WI38 (cell line): ENCODE measurements at regions not wholly inside any gene's neighbourhood (a gene's known extent, or its start where the extent isn't known, plus 50 kb on each side); places are given as distances from the start of the nearest gene placed in this dataset.
"Not testable (repeated sequence)": the region's sequence is repeated elsewhere in the genome, so short reads cannot be mapped to it uniquely, and the experiment has no call there.

ENCODE experiments used
- H3K4me3 ChIP-seq: 2 replicates; pipeline ENCODE4 v1.5.1; 2011; ENCODE audit warnings: low read depth, mild to moderate bottlenecking, control low read depth, low read length
- TF ChIP-seq, protein P1 (sequence below): IDR thresholded peaks from 2 replicates; pipeline ENCODE4 v1.5.1; 2012; ENCODE audit warnings: low read depth, mild to moderate bottlenecking, control low read depth, low read length

DNA sequence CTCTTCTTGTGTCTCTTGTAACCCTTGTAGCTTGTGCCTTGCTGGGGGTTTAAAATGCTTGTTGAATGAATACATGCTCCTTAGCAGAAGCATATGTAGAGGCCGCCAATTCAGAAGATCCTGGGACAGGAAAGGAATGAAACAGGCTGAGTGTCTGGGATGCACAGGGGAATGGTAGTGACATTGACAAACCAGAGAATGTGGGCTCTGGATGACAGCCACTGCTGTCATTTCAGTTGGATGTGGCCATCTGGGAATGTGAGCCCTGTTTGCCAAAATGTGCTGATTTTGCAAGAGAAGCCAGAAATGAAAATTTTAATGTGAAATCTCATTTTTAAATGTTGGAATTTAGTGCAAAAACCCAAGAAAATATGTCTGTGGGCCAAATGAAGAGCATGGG lies 136.8 kb downstream of the DACT1 start:
- no peak overlapping the region for H3K4me3 ChIP-seq
- TF ChIP-seq, protein P1, sequence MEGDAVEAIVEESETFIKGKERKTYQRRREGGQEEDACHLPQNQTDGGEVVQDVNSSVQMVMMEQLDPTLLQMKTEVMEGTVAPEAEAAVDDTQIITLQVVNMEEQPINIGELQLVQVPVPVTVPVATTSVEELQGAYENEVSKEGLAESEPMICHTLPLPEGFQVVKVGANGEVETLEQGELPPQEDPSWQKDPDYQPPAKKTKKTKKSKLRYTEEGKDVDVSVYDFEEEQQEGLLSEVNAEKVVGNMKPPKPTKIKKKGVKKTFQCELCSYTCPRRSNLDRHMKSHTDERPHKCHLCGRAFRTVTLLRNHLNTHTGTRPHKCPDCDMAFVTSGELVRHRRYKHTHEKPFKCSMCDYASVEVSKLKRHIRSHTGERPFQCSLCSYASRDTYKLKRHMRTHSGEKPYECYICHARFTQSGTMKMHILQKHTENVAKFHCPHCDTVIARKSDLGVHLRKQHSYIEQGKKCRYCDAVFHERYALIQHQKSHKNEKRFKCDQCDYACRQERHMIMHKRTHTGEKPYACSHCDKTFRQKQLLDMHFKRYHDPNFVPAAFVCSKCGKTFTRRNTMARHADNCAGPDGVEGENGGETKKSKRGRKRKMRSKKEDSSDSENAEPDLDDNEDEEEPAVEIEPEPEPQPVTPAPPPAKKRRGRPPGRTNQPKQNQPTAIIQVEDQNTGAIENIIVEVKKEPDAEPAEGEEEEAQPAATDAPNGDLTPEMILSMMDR: no peak

DNA sequence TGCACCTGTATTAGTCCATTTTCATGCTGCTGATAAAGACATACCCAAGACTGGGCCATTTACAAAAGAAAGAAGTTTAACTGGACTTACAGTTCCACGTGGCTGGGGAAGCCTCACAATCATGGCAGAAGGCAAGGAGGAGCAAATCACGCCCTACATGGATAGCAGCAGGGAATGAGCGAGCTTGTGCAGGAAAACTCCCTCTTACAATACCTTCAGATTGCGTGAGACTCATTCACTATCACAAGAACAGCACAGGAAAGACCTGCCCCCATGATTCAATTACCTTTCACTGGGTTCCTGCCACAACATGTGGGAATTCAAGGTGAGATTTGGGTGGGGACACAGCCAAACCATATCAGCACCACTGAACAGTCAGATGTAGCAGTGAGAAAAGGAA lies 137.4 kb downstream of the DACT1 start:
- H3K4me3 ChIP-seq: not testable (repeated sequence)

DNA sequence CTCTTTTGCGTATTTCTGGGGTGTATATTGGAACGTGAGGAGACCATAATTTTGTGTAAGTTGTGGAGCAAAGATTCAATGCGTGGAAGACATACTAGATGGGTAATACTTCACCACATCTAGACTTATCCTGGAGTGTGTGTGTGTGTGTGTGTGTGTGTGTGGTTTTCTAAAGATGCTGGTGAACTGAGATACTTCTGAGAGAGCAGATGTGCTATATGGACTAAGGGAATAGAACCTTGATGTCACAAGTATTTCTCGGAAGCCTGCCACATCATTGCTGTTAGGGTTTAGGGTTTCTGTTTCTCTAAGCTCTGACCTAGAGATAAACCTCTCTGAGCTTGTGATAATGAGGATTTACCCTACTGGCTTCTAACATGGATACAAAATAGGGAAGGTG lies 138.8 kb downstream of the DACT1 start:
- TF ChIP-seq, protein P1: no peak
- no peak overlapping the region for H3K4me3 ChIP-seq

DNA sequence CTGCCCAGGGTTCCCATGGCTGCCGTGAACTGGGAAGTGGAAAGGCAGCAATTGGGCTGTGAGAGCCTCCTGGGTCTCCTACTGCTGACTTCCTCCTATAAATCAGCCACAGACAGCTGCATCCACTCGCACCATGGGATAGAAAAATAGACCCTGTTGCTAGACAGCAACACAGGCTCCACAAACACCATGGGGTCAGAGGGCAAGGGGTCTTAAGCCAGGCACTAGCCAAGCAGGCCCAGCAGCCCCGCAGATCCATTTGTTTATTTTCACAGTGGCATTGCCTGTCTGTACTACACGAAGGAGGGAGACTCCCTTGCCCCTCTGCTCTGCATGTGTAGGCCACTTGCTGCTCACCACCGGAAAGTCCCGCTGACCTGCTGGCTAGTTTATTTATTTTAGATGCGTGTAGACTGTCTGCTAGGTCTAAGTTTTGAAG lies 139.8 kb downstream of the DACT1 start:
- TF ChIP-seq, protein P1: no peak
- no peak overlapping the region for H3K4me3 ChIP-seq

DNA sequence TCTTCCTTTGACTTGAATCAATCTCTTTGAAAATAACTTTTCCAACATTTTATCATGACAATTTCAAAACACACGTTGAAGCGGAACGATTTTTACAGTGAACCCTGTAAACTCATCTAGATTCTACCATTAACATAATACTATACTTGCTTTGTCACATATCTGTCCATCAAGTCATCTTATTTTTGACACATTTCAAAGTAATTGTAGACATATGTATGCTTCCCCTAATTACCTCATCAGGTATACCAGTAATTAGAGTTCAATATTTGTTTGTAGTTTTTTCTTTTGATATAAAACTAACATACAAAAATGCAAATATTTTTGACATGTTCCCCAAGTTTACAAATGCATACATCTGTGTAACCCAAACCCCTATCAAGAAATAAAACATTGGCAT lies 140.4 kb downstream of the DACT1 start:
- TF ChIP-seq, protein P1: no peak
- H3K4me3 ChIP-seq: no peak overlapping the region

DNA sequence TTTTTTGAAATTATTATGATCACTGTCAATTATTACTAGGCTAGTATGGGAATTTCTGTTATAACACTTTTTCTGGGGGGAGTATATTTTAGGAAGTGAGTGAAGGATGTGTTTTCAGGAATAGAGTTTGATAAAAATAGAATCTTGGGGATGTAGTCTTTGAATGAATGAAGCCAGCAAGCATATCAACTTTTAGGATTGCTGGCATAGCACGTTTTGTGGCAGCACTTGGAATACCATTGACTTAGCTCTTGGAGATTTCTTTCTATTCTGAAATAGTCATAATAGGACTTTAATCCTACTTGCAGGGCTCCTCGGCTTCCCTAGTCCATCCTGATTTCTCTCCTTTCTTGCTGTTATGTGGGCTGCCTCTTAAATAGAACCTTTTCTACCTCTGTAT lies 141.6 kb downstream of the DACT1 start:
- TF ChIP-seq, protein P1: no peak
- H3K4me3 ChIP-seq: no peak overlapping the region

DNA sequence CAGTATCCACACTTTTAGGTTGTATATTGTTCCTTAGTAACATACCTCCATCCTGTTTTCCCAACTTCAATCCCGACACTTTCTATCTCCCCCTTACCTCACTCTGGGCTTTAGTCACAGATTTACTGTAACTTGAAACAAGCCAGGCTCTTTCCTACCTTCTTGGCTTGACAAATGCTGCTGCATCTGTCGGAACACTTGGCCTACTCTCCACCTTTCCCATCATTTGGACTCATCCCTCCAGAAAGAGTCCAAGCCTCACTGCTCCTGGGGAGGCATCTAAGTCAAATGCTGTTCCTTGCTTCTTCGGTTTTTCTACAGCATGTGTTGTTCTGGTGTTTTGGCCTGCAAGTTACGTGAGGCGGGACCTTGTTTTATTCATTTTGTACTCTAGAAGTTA lies 142.4 kb downstream of the DACT1 start:
- TF ChIP-seq, protein P1: no peak
- H3K4me3 ChIP-seq: no peak overlapping the region

DNA sequence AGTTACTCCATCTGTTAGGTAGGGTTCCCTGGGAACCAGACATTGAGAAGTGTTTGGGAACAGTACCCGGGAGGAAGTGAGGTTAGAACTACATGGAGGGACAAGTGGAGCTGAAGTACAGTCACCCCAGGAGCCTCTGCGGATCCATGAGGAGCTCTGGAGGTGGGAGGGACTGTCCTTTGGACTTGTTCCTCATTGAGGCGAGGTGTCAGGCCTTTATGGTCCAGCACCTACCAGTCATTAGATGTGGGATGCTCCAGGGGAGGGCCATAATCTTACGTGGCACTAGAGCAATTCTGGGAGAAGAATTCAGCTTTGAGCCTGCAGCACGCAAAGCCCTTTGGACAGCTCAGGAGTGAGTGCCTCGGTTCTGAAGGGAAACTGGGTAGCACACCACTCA lies 142.8 kb downstream of the DACT1 start:
- H3K4me3 ChIP-seq: no peak overlapping the region
- TF ChIP-seq, protein P1: no peak
